Peyer's patch (tissue), 4 donors: ENCODE measurements at regions not wholly inside any gene's neighbourhood (a gene's known extent, or its start where the extent isn't known, plus 50 kb on each side); places are given as distances from the start of the nearest gene placed in this dataset.

Experiments used
- POLR2A ChIP-seq, 2 donors: fragments of 450-650 bp; IDR thresholded peaks; one replicate each; pipeline ENCODE4 v1.5.1; 2017; ENCODE audit warnings: antibody characterized with exemption in 2 of 2, mild to moderate bottlenecking in 2 of 2, moderate library complexity in 2 of 2
- TF ChIP-seq, protein P1 (sequence below), 6 experiments: fragments of 450-650 bp in 4 of 6; fragments of 200-600 bp in 2 of 6; sonication (generic) in 1 of 6; IDR thresholded peaks; one replicate each; pipeline ENCODE4 v1.5.1; 2017 to 2019; ENCODE audit warnings: antibody characterized with exemption in 6 of 6, mild to moderate bottlenecking in 3 of 6, moderate library complexity in 1 of 6

DNA sequence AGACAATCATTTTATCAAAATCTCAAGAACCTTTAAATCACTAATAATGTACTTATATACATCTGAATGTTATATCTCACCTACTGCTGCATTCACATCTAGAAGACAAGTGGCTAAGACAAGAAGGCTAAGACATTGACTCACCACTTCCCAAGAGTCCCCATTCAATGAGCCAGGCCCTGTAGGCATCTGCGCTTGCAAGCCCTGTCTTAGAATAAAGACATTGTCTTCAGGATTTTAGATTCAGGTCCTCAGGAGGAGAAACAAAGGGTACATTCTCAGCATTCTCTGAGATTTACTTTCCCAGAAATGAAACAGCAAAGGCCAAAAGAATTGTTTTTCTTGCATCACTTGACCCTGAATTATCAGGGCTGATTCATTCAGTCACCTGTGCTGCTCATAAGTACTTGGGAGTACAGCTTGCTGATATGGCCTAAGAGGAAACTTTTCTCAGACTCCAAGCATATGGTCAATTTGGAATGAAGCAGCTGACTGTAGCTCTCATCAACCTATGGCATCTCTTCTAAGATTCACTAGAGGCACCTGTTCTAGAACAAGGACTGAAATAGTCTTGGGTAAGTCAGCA lies 858.3 kb upstream of the AMELY start:
- TF ChIP-seq, protein P1, sequence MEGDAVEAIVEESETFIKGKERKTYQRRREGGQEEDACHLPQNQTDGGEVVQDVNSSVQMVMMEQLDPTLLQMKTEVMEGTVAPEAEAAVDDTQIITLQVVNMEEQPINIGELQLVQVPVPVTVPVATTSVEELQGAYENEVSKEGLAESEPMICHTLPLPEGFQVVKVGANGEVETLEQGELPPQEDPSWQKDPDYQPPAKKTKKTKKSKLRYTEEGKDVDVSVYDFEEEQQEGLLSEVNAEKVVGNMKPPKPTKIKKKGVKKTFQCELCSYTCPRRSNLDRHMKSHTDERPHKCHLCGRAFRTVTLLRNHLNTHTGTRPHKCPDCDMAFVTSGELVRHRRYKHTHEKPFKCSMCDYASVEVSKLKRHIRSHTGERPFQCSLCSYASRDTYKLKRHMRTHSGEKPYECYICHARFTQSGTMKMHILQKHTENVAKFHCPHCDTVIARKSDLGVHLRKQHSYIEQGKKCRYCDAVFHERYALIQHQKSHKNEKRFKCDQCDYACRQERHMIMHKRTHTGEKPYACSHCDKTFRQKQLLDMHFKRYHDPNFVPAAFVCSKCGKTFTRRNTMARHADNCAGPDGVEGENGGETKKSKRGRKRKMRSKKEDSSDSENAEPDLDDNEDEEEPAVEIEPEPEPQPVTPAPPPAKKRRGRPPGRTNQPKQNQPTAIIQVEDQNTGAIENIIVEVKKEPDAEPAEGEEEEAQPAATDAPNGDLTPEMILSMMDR (IDR thresholded peaks at IDR 0.05), result no peak
- no peak for TF ChIP-seq POLR2A (IDR thresholded peaks at IDR 0.05)
